NCI-H1930 (cell line): ENCODE measurements at regions not wholly inside any gene's neighbourhood (a gene's known extent, or its start where the extent isn't known, plus 50 kb on each side); places are given as distances from the start of the nearest gene placed in this dataset.

Experiments
- DNase-seq, 2 experiments: peaks; one replicate each; lab custom pipeline; 2025; lab: John Stamatoyannopoulos, UW

- DNase-seq: peak in 1 of 2 experiments; percentile 31
Observed at GRCh38 chr7:130896898-130897514, 163.0 kb upstream of the KLF14 start.

DNA sequence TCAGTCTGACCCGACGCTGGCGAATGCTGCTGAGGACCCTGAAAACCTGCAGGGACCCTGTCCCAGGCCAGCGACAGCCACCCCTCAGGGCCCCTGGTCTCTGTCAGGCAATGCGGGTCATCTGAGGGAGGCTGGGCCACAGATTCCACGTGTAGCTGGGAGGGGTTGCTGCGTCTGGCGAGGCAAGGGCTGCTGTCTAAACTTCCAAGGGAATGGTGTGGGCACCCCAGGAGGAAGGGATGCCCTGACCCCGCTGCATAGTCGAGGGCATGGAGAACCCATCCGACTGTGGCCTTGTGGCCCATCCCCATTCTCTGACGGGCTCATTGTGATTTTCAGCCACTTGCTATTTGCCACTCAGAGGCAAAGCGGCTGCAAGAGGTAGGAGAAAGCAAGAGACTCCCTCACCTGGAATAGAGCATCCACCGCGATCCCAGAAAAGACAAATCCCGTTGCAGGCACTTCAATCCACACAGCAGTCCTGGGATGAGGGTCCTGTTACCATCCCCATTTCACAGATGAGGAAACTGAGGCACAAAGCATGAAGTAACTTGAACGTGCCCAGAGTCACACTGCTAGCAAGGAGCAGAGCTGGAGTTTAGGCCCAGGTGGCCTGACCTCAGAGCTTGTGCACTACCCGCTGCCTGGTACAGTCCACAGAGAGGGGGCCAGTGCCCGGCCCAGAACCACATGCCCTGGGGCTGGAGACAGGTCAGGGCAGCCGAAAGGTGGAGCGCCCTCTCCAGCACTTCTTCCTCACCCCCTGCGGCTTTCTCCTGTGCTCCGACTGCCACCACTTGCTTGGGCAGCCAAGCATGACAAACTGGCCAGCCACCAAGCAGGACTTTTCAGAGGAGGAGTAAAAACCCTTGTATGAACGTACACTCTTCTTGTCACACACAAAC is 163.8 kb upstream of the KLF14 start:
- DNase-seq: no peak

- no peak for DNase-seq
Observed at GRCh38 chr7:130899071-130899560, 165.1 kb upstream of the KLF14 start.

DNA sequence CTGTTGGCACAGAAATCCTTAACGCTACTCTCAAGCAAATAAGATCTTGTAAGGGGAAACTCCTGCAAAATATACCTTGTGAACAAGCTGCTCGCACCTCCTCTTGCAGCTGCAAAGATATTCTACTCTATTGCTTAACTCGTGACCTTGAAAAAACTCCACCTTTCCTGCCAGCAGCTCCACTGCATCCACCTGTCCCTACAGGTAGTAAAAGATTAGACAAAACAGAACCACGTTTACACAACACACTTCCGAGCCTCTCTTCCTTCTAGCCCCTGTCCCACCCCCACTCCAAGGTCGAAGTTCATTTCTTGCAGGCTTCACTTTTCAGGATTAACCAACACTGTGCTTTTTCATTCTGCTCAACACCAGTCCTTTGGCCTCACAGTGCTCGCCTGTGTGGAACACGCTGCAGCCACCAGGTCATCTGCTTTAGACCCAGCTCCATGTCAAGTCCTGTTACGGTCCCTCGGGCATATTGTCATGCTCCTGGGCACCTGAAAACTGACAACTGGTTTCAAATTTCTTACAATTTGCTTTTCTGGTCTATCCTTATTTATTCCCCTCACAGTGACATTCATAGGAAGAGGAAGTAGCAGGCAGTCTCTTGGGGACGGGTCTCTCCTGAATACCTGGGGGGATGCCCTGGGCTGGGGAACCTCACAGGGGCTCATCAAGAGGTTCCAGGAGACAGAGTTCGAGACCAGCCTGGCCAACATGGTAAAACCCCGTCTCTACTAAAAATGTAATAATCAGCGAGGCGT is 165.8 kb upstream of the KLF14 start:
- no peak for DNase-seq

GRCh38 chr7:130900471-130901076 is 166.6 kb upstream of the KLF14 start:
- DNase-seq: no peak

- DNase-seq: no peak
Observed at GRCh38 chr7:130901209-130901783, 167.3 kb upstream of the KLF14 start.

- no peak for DNase-seq
Observed at GRCh38 chr7:130902755-130903357, 168.8 kb upstream of the KLF14 start.

DNA sequence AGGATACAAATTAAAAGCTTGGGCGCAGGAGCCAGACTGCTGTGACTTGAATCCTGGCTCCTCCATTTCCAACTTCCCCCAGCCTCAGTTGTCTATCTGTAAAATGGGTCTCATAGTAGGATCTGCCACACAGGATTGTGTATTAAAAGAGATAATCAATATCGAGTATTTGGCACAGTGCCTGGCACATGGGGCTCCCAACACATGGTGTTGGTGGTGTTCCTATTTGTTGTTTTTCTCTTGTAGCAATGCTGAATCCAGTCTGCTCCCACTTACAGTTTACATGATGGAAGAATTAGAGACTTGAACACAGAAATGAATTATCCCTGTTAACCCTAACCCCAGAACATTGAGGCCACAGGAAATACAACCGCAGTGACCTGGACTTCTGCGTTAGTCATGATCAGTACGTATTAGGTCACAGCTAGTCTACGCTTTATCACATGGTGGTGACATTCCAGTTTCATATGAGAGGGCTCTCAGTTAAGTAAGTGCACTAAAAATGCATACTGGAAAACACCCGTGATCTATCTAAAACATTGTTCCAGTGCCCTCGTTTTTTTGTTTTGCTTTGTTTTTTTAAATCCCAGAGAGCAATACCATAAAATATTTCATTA is 169.5 kb upstream of the KLF14 start:
- DNase-seq: no peak

GRCh38 chr7:130904031-130904757 is 170.2 kb upstream of the KLF14 start:
- no peak for DNase-seq

- DNase-seq: no peak
Observed at GRCh38 chr7:130904792-130905191, 170.8 kb upstream of the KLF14 start.

- no peak for DNase-seq
Observed at GRCh38 chr7:130906575-130906974, 172.6 kb upstream of the KLF14 start.

DNA sequence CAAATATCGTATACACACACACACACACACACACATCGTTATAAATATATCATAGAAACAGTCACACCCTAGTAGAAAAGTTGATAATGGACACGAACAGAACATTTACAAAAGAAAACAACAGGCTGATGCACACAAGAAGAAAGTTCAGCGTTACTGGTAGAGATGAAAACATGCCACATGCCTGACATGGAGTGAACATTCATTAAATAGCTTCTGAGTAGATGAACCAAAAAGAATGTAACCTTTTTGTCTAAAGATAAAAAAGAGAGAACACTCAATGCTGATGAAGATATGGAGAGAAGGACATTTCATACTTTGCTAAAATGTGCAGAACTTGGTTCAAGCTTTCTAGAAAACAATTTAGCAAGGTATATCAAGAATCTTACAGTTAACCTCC is 173.4 kb upstream of the KLF14 start:
- no peak for DNase-seq

- no peak for DNase-seq
Observed at GRCh38 chr7:130908345-130909160, 174.5 kb upstream of the KLF14 start.

DNA sequence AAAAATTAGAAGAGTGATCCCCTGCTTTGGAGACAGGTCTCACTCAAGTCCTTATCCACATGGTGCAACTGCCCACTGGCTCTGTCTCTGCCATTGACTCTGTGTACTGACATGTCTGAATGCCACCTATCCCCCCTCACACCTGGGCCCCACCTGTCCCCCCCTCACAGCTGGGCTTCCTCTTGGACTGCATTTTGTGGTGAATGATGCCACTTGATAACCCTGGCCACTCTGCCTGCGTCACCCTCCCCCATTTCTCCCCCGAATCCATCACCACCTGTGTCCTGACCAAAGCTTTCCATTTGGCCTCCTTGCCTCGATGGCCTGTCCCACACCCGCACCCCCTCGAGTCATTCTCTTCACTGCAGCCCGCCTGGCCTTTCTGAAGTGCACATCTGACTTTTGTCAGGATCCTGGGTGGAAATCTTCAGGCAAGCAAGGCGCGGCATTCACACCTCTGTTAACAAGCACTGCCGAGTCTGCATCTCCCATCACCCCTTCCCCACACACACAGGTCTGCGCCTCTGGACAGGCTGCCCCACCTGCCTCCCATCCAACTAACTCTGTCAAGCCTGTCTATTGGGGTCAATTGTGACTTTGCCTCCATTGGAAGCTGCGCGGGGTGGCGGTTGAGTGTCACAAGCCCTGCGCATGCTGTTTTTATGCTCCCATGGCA is 175.3 kb upstream of the KLF14 start:
- no peak for DNase-seq

DNA sequence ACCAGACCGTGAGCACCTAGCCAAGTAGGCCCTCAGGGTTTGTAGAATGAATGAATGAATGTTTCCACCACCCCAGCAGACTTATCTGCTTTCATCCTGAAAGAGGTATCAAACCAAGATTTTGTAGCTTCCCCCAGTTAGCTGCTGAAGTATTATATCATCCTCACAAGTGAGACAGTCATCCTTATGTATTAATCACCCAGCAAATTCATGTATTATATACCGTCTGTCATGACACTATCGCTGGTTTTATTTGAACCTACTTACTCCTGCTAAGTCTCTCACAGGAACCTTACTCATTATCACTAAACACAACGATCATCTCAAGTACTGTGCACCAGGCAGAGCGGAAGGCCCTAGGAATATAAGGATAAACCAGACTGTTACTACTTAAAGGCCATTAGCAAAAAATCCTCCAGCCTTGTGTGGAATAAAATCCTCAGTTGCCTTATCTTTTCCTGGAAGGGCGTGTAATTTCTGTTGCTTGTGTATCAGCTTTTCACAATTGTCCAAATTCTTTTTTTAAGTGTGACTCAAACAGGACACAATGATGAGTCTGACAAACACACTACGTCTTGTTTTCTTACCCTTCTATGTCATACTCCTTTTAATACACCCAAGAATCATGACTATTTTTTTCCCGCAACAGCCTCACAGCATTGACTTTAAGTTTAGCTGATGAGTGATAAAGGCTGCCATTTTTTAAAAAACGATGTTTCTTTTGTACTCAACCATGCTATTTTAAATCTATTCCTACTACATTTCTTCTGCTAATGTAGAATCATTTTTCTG is 176.1 kb upstream of the KLF14 start:
- DNase-seq: no peak

DNA sequence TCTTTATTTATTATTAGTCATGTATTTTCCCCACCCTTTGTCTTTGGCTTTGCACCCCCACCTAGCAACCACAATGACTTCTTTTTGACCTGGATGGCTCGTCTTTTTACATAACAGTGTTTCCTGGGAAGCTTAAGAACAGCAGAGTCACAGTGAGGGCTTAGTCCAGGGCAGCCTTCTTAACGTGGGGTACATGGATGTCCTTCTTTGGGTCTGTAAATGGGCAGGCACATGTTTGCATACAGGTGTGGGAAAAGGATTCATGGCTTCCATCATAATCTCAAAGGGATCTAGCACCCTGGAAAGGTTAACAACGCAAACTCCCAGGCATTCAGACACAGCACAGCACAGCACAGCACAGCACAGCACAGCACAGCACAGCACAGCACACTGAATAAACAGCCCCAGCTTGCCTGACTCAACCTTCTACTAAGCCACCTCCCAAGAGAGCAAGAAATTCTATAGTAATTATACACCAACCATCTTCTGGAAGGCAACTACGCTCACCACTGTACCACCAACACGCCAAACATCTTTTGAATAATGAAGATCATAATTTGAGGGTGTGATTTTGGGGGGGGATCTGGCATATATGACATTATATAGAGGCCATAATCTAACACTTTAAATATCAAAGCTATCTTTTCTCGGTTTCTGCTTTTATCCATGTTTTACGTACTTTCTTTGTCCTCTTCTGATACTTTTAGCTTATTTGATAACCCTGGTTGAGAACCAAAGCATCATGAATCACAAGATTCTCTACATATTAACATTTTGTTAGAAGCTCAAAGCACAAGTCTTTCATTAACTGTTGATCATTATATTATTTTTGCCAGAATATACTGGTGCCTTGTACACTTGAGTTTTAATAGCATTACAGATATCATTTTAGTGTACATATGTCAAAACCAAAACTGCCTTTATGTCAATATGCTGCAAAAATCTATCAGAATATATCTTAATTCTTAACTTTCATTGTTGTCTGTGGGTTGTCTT is 177.2 kb upstream of the KLF14 start:
- DNase-seq: no peak
